HG03565 (cell line): ENCODE measurements at regions not wholly inside any gene's neighbourhood (a gene's known extent, or its start where the extent isn't known, plus 50 kb on each side); places are given as distances from the start of the nearest gene placed in this dataset.
A peak's percentile ranks its signal among the peaks of the same experiment; 100 is the strongest.
"Not testable (repeated sequence)": the region's sequence is repeated elsewhere in the genome, so short reads cannot be mapped to it uniquely, and the experiment has no call there.

Source experiments
- ATAC-seq: cut with Tn5 transposase; IDR thresholded peaks from one replicate; pipeline ENCODE4 v1.9.1; 2021; ENCODE audit warnings: mild to moderate bottlenecking, moderate library complexity; ENCODE audit not compliant: unreplicated experiment

DNA sequence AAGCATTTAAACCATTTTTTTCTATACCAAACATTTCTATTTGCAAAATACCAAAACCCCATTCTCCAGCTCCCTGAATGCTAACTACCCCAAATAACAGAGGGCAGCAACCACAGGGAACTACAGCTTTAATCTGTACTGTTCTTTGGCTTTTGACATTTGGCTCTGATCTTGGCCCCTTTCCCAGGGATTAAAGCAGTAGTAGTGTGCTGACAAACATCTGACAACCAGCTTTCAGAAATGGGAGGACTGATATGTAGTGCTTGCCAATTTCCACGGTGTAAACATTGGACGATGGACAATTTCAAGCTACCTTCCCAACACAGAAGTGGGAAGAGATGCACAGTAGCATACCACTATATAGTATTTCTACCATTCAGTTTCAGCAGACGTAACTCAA is 88.4 kb upstream of the TEAD1 start:
- no peak for ATAC-seq

DNA sequence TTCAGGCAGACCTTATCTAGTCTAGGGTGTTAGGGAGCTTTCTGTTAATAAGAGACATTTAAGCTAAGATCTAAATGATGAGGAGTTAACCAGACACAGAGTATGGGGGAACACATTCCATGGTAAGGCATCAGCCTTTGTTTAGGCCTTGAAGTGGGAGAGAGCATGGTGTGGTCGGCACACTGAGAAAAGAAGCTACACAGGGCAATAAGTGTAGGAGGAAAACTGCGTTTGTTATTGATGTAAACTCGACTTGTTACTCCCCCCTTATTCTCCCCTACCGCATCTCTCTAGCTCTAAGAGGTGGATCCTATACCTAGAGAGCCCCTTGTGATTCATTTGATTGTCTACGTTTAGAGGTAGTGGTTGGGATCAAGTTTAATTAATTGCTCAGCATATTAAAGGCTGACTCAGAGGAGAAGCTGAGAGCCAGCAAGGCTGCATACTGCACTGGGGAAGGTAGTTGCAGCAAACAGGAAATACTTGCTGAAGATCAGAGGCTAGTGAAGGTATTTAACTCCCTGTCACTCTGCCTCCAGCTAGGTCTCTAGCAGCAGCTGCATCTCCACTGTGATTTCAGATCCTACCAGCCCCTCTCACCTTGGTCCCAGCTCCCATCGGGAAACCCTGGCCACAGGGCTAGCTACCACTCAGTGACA is 86.8 kb upstream of the TEAD1 start:
- no peak for ATAC-seq

DNA sequence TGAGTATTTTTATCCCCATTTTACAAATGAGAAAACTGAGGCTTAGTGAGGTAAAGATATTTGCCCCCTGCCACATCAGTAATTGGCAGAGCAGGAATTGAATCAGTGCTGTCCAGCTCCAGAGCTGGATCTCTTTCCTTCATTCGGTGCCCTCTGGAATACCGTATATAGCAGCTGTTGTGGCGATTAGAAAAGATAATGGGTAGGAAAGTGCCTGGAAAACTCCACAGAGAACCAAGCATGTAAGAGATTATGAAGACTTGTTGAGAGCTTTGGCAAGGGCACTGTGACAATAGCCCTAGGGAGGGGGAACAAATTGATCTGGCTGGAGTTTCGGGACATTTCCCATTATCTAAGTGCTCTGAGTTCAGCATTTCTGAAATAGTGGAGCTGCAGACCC is 82.5 kb upstream of the TEAD1 start:
- ATAC-seq = no peak

DNA sequence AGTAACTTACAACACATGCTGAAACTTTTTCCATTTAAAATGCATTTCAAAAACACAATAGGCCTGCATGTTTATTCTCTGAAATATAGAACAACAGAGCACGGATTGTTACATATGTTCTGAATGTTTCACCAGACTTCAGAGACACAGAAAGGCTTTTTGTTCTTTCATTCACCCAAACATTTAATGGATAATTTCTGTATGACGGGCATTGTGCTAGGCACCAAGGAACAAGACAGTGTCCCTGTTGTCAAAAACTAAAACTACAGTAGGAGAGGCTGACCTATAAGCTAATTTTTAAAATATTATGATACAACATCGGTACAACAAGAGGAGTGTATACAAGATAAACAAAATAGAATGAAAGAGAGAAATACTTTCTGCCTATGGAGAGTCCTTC is 81.9 kb upstream of the TEAD1 start:
- ATAC-seq = no peak

DNA sequence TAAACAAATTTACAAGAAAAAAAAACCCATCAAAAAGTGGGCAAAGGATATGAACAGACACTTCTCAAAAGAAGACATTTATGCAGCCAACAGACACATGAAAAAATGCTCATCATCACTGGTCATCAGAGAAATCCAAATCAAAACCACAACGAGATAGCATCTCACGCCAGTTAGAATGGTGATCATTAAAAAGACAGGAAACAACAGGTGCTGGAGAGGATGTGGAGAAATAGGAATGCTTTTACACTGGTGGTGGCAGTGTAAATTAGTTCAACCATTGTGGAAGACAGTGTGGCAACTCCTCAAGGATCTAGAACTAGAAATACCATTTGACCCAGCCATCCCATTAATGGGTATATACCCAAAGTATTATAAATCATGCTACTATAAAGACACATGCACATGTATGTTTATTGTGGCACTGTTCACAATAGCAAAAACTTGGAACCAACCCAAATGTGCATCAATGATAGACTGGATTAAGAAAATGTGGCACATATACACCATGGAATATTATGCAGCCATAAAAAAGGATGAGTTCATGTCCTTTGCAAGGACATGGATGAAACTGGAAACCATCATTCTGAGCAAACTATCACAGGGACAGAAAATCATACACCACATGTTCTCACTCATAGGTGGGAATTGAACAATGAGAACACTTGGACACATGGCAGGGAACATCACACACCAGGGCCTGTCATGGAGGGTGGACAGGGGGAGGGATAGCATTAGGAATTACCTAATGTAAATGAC is 79.0 kb upstream of the TEAD1 start:
- ATAC-seq = not testable (repeated sequence)

DNA sequence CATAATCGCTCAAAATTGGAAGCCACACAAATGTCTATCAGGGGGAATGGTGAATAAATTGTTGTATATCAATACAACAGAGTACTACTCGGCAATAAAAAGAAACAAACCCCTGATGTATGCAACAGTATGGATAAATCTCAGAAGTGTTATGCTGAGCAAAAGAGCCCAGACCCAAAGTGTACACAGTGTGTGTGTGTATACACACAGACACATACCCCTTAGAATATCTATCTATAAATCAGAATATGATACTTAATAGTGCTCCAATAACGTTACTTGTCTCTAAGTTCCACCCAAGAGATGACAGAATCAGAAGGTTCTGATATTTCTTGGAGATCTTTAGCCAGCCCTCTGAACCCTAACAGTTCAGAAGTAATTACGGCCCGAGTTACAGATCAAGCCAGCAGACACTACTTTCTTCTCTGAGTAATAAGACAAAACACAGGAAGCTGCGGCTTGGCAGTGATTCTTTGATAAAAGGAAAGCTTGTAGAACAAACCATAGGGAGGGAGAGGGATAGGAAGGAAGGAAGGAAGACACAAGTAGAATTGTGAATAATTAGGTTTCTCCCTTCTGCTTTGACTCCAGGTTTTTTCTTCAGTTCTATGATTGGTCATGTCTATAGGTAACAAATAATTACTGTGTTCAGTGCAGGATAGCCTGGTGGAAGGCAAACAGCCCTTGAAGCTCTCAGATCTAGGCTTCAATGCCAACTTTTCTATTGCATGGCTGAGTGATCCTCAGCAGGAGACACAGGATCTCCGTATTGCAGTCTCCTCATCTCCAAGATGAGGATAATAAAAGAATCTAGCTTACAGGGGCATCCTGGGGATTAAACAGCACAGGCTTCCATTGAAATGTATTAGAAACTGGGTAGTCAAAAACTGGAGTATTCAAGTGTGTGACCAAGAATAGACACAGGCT is 75.6 kb upstream of the TEAD1 start:
- ATAC-seq = no peak

DNA sequence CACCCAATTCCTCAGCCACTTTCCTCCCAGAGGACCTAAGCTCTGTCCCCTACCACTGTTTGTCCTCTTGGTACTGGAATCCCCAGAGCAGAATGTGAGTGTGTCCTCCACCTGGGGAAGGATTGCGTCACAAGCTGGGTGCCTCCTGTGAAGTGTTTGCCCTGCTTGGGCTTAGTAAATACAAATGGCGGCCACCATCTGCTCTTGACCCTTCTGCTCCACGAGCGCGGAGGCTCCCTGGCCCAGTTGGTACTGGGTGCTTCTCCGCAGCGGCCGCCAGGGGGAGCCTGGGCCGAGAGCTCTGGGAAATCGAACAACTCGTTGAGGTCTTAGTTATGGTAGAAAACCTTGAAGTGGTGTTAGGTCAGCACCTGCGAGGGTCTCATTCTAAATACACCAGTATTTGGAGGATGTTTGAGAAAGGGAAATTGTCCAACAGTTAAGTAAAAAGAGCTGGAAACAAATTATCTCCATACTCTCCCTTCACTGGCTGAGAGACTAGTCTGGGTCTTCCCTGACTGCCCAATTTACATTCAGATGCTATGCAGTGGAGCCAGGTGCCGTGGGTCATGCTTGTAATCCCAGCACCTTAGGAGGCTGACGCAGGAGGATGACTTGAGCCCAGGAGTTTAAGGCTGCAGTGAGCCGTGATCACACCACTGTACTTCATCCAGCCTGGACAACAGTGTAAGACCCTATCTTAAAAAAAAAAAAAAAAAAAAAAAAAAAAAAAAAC is 74.6 kb upstream of the TEAD1 start:
- peak; percentile 49 for ATAC-seq

DNA sequence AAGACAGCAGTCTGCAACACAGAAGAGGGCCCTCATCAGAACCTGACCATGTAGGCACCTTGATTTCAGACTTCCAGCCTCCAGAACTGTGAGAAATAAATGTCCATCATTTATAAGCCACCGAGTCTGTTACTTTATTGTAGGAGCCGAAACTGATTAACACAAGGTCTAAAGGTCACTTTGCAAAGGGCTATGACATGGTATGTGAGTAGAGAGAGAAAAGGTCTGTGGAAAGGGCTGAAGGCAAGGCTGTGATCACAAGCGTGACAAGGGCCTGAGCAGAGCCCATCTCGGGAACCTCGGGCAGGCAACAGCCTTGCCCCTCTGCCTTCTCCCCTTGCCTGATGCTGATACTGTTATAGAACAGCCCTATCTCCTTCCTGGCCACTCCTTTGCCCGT is 73.4 kb upstream of the TEAD1 start:
- ATAC-seq = no peak

DNA sequence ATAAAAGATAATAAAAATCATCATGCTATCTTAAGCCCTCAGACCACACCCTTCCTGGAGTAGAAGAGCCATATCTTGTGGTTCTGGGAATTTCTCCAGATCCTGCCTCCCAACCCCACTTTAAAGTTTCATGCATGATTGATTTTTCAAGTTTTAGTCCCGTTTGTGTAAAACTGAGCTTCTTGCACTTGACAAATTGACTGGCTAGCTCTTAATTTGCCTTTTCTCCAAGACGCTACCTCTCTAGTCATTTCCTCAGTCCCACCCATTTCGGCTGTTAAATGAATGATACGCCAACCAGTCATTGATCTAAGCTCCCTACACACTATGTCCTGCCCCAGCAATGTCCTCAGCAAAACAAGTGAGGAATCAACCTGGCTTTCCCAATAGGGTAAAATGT is 71.8 kb upstream of the TEAD1 start:
- no peak for ATAC-seq

DNA sequence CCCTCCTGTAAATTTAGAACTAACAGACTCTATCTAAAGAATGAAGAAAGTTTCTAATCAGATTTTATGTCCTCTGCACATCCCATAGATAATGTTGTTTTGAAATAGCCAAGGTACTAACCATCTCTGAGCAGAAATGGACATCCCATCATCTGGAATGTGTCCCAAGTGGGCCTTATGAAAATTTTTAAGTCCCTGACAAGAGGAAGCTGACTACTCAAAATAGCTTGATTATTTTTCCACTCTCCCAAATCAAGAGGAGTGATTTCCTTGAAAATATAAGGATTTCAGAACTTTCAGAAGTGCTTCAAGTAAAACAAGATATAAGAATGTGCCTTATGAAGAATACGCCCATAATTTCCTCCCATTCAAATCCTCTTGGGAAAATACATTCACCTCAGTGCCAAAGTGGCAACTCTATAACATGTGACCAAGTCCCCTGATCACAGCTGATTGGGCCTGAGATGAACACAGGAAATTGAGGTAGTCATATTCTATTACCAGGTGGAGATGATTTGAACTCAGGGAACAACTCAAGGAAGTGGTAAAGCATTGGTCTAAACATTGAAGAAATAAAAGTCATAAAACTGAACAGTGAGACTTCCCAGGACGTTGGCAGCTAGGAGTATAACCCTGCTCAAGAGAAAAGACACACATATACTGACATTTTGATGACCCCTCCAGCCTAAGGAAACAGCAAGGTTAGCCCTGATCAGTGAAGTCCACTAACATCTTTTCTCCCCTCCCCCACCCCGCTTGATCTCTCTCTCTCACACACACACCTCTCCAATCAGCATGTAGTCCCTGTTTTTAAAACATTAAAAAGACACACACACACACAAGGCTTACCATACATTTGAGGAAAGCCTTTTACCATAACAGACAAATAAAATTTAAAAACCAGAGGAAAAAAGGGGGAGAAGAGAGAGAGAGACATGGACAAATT is 70.8 kb upstream of the TEAD1 start:
- no peak for ATAC-seq

DNA sequence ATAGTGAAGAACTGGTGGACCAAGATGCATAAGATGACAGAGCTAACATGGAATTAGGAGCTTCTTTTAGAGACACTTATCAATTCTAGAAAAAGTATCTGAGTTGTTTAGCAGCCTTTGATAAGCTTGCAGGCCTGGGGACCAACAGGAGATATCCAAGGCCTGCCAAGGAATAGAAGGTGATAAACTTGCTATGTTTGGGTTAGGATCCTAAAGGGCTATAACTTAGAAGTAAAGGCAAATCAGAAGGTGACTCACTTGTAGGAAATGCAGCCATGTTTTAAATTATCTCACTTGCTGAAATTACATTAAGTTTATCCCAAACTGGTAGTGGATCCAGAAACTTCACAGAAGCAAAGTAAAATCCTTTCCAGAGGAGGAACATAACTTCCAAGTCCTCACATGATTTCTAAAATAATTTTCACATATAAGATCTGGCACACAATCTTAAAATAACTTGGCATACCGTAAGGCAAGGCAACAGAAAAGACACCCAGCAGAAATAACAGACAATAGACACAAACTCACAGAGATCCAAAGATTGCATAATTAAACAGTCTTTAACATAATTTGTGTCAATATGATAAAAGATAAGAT is 69.6 kb upstream of the TEAD1 start:
- no peak for ATAC-seq

DNA sequence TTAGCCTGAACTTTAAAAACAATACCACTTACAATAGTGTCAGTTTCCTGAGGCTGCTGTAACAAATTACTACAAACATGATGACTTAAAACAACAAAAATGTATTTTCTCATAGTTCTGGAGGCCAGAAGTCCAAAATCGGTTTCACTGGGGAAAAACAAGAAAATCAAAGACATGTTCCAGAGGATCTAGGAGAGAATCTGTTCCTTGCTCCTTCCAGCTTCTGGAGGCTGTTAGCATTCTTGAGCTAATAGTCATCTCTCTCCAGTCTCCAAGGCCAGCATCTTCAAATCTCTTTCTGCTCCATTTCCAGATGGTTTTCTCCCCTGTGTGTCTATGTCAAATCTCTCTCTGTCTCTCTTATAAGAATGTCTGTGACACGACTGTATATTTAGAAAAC is 67.6 kb upstream of the TEAD1 start:
- no peak for ATAC-seq

DNA sequence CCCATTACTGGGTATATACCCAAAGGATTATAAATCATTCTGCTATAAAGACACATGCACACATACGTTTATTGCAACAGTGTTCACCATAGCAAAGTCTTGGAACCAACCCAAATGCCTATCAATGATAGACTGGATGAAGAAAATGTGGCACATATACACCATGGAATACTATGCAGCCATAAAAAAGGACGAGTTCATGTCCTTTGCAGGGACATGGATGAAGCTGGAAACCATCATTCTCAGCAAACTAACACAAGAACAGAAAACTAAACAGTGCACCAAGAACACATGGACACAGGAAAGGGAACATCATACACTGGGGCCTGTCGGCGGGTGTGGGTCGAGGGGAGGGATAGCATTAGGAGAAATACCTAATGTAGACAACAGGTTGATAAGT is 65.5 kb upstream of the TEAD1 start:
- ATAC-seq = not testable (repeated sequence)

DNA sequence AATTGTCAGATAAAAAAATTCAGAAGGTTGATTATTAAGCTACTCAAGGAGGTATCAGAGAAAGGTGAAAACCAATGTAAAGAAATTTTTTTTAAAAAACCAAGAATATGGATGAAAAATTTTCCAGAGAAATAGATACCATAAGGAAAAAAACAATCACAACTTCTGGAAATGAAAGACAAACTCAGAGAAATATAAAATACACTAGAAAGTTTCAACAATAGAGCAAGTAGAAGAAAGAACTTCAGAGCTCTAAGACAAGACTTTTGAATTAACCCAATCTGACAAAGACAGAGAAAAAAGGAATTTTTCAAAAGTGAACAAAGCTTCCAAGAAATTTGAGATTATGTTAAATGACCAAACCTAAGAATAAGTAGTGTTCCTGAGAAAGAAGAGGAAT is 62.9 kb upstream of the TEAD1 start:
- no peak for ATAC-seq

DNA sequence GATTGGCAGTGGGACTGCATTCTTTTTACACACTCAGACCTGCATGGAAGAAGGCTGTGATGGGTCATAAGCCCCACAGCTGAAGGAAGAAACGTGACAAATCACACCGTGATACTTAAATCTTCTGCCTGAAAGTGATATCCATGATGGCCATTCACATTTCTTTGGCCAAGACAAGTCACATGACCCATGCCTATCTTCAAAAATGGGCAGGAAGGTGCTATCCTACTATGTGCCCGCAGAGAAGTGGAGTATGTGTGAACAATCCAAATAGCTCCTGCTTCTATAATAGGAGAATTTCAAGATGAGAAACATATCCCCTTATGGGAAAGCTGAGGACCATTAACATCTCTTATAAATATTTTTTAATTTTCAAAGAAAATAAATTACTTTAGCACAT is 56.6 kb upstream of the TEAD1 start:
- ATAC-seq = no peak

DNA sequence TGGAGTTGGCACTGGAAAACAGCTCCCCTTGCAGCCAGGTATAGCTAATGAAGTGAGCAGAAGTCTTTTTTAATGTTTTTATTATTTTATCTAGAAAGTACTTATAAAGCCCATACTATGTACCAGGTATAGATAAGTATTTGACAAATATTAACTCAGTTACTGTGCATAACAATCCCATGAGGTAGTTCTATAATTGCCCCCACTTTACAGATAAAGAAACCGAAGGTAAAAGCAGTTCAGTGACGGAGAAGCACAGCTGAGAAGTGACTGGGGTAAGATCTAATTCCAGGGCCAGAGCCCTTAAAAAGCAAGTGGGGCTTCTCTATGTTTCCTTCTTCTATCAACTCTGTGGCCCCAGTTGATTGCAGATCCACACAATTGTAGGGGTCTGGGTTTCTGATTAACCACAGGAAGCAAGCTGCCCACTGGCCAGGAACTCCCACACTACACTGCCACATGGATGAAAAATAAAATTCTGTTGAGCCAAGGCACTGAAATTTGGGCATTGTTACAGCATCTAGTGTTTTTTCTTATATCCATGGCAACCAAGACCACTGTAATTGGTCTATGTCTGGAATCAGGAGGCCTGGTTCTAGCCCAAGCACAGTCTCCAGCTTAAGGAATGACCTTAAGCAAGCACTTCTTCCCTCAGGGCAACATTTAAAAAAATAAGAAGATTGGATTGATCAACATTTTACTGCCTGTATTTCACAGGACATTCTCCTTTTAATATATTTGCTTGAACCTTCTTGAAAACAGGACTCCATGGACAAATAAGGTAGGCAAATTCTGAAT is 55.3 kb upstream of the TEAD1 start:
- ATAC-seq = no peak

DNA sequence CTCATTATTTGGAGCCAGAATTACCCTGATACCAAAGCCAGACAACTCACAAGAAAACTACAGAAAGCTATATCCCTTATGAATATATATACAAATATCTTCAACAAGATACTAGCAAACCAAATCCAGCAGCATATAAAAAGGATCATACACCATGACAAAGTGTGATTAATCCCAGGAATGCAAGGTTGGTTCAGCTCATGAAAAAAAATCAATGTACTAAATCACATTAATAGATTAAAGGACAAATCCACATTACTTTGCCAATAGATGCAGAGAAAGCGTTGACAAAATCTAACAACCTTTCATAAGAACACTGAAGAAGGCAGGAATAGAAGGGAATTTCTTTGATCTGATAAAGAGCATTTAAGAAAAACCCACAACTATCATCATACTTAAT is 50.4 kb upstream of the TEAD1 start:
- no peak for ATAC-seq
